ENCODE measurements at regions not wholly inside any gene's neighbourhood (a gene's known extent, or its start where the extent isn't known, plus 50 kb on each side); places are given as distances from the start of the nearest gene placed in this dataset.

DNA sequence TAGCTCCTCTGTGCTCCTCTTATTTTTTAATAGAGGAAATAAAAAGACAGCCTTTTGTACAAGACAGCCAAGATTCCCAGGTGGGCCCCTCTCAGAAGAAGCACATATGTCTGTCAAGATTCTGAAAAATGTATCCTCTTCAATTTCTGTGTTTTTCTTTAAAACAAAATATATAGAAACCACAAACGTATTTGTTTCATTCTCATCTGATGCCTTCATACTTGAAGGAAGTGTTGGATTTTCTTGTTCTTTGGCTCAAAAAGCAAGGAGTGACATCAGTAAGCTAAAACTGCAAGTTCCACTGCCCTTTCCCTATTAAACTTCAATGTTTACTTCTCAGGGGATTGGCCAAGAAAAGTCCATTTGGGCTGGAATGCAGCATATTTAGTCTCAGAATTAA, 193.8 kb upstream of the OSR1 start:
- no peak overlapping the region for H3K9ac ChIP-seq (ENCODE audit: extremely low read depth, low read length, poor library complexity, severe bottlenecking)
- Mint-ChIP-seq H3K4me3 (no peak overlapping the region), H3K4me1 (peaks cover 5% of the 10 kb centered on the region), H3K36me3 (ENCODE audit: low read depth) (no peaks in the 10 kb centered on the region), H3K27ac (no peak overlapping the region), H3K9me3 (no peaks in the 10 kb centered on the region), H3K27me3 (ENCODE audit: insufficient read depth) (peaks cover 4% of the 10 kb centered on the region)
- H3K4me1 ChIP-seq (ENCODE audit: control insufficient read depth, insufficient read depth, low read length): no peaks in the 10 kb centered on the region
- H3K27me3 ChIP-seq (ENCODE audit: control insufficient read depth, insufficient read depth, low read length, poor library complexity, severe bottlenecking): no peaks in the 10 kb centered on the region
- WGBS, 2 experiments (ENCODE audit: insufficient coverage in 1 of 2, insufficient read length in 1 of 2): 93 to 100% methylated on average over 1 of the region's 1 CpG
- no peak for TF ChIP-seq CTCF (conservative IDR thresholded peaks at IDR 0.05)
- no peaks in the 10 kb centered on the region for H3K9me3 ChIP-seq (ENCODE audit: control insufficient read depth, low read length)
- no peak overlapping the region for H3K27ac ChIP-seq (ENCODE audit: low read depth, low read length)
- no peak overlapping the region for H3K4me3 ChIP-seq (ENCODE audit: low read length)
- no peak for DNase-seq
- H3K36me3 ChIP-seq (ENCODE audit: control insufficient read depth, insufficient read depth, low read length): no peaks in the 10 kb centered on the region

DNA sequence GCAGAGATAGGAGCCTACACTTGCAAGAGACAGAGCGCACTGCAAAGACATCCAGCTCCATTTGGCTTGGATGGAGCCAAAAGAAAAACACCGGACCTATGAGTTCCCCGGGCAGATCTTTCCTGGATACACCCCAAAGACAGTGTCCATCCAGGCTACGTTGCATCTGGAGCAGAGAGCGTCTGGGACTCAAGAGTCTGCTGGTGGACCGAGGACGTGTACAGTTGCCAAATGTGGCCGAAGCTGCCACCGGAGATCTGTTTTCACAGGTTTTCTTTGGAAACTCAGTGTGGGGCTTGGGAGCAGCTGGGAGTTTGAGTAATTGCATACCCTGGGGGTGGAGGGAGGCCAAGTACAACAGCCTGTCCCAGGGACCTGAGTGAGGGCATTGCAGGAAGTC, 192.3 kb upstream of the OSR1 start:
- H3K9ac ChIP-seq (ENCODE audit: extremely low read depth, low read length, poor library complexity, severe bottlenecking): no peak overlapping the region
- no peaks in the 10 kb centered on the region for H3K27me3 ChIP-seq (ENCODE audit: control insufficient read depth, insufficient read depth, low read length, poor library complexity, severe bottlenecking)
- no peak overlapping the region for H3K4me3 ChIP-seq (ENCODE audit: low read length)
- Mint-ChIP-seq H3K4me1 (peaks cover 5% of the 10 kb centered on the region), H3K27me3 (ENCODE audit: insufficient read depth) (peaks cover 4% of the 10 kb centered on the region), H3K9me3 (no peaks in the 10 kb centered on the region), H3K4me3 (no peak overlapping the region), H3K36me3 (ENCODE audit: low read depth) (no peaks in the 10 kb centered on the region), H3K27ac (no peak overlapping the region)
- no peaks in the 10 kb centered on the region for H3K4me1 ChIP-seq (ENCODE audit: control insufficient read depth, insufficient read depth, low read length)
- no peak for TF ChIP-seq CTCF (conservative IDR thresholded peaks at IDR 0.05)
- H3K9me3 ChIP-seq (ENCODE audit: control insufficient read depth, low read length): no peaks in the 10 kb centered on the region
- DNase-seq: no peak
- H3K36me3 ChIP-seq (ENCODE audit: control insufficient read depth, insufficient read depth, low read length): no peaks in the 10 kb centered on the region
- H3K27ac ChIP-seq (ENCODE audit: low read depth, low read length): no peak overlapping the region
- 85% methylated on average over 7 to 9 of the region's 9 CpGs for WGBS, 2 experiments (ENCODE audit: insufficient coverage in 1 of 2, insufficient read length in 1 of 2)

DNA sequence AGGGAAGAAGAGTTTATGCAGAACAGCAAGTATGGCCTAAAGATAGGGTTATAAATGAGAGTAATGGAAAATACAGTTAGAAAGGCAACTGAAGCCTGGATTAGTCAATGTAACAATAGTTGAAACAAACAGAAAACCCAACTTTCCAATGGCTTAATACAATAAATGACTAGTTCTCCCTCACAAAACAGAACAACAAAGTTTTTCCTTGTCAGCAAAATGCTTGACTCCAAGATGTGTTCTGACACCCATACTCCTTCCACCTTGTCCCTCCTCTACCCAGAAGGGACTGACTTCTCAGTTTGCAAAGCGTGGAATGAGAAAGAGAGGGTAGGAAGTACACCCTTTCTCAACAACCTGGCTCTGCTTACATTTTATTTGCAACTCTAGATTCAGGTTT, 191.4 kb upstream of the OSR1 start:
- WGBS, 2 experiments (ENCODE audit: insufficient coverage in 1 of 2, insufficient read length in 1 of 2): 91 to 100% methylated on average over 1 of the region's 1 CpG
- H3K27me3 ChIP-seq (ENCODE audit: control insufficient read depth, insufficient read depth, low read length, poor library complexity, severe bottlenecking): no peaks in the 10 kb centered on the region
- Mint-ChIP-seq H3K4me3 (no peak overlapping the region), H3K36me3 (ENCODE audit: low read depth) (no peaks in the 10 kb centered on the region), H3K27me3 (ENCODE audit: insufficient read depth) (peaks cover 4% of the 10 kb centered on the region), H3K27ac (no peak overlapping the region), H3K9me3 (no peaks in the 10 kb centered on the region), H3K4me1 (peaks cover 5% of the 10 kb centered on the region)
- TF ChIP-seq CTCF (conservative IDR thresholded peaks at IDR 0.05): no peak
- H3K9ac ChIP-seq (ENCODE audit: extremely low read depth, low read length, poor library complexity, severe bottlenecking): no peak overlapping the region
- no peaks in the 10 kb centered on the region for H3K36me3 ChIP-seq (ENCODE audit: control insufficient read depth, insufficient read depth, low read length)
- no peak overlapping the region for H3K4me3 ChIP-seq (ENCODE audit: low read length)
- no peak overlapping the region for H3K27ac ChIP-seq (ENCODE audit: low read depth, low read length)
- H3K9me3 ChIP-seq (ENCODE audit: control insufficient read depth, low read length): no peaks in the 10 kb centered on the region
- no peaks in the 10 kb centered on the region for H3K4me1 ChIP-seq (ENCODE audit: control insufficient read depth, insufficient read depth, low read length)
- DNase-seq: no peak
